Ecto neural progenitor cell (in vitro differentiated cells): ENCODE measurements at regions not wholly inside any gene's neighbourhood (a gene's known extent, or its start where the extent isn't known, plus 50 kb on each side); places are given as distances from the start of the nearest gene placed in this dataset.

Experiments
- DNase-seq: peaks from one replicate; pipeline ENCODE4 v3.0.0-alpha.2; 2018; ENCODE audit warnings: low spot score

DNA sequence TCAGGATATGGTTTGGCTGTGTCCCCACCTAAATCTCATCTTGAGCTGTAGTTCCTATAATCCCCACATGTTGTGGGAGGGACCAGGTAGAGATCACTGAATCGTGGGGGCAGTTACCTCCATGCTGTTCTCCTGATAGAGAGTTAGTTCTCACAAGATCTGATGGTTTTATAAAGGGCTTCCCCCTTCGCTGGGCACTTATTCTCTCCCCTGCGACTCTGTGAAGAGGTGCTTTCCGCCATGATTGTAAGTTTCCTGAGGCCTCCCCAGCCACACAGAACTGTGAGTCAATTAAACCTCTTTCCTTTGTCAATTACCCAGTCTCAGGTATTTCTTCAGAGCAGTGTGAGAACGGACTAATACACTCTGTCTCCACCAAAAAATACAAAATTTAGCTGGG is 291.9 kb downstream of the BCOR start:
- no peak for DNase-seq

- DNase-seq: no peak
These were observed 289.3 kb downstream of the BCOR start for GRCh38 chrX:39808471-39808917.

DNA sequence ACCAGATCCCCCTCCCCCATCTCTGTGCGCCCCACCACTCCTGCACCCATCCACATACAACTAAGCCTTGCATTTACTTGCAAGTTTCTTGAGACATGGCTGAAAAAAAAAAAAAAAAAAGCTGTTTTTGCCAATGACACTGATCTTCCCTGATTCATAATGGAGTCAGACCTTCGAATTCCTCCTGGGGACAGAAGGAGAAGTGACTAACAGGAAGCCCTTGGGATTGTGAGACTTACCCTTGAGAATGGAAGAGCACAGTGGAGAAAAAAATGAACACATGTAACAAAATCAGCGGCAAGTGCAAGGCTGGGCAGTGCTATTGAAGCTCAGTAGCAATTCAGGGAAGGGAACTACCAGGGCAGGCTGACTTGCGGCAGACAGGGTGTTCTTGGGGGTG is 288.4 kb downstream of the BCOR start:
- no peak for DNase-seq

DNA sequence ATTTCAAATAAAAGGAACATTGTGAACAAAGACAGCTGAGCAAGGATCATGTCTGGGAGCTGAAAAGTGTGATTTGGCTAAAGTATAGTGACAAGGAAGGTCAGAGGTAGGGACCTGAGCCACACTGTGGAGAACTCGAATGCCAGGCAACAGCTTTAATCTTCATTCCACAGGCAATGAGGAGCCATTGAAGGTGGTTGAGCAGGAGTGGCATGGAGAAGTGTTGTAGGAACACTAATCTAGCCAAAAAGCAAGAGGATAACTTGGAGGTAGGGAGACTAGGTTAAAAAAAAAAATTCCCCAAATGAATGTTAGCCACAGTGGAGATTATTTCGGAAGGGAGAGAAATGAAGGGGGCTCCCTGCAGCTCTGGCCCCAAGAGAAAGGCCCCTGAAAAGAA is 286.9 kb downstream of the BCOR start:
- DNase-seq: no peak

DNA sequence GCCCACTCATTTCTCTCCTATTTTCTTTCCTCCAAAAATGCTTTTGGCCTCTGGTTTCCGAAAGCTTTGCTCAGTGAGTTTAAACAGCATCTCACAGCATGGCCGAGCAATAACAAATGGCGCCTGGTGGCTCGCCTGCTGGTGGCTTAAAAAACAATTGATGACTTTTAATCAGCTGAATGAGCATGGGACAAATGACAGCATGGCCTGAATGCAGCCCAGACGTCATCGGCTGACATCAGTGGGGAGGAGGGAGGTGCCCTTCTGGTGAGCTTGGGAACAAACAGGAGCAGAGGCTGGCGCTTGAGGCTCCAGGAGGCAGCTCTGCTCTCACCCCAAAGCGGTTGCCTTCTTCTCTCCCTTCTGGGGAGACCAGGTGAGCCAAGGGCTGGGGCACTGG is 286.4 kb downstream of the BCOR start:
- DNase-seq: peak; percentile 85

GRCh38 chrX:39813631-39814277 is 284.0 kb downstream of the BCOR start:
- DNase-seq: no peak

GRCh38 chrX:39814391-39814790 is 283.4 kb downstream of the BCOR start:
- no peak for DNase-seq

GRCh38 chrX:39815631-39816030 is 282.1 kb downstream of the BCOR start:
- DNase-seq: no peak

GRCh38 chrX:39816871-39817731 is 280.7 kb downstream of the BCOR start:
- no peak for DNase-seq

DNA sequence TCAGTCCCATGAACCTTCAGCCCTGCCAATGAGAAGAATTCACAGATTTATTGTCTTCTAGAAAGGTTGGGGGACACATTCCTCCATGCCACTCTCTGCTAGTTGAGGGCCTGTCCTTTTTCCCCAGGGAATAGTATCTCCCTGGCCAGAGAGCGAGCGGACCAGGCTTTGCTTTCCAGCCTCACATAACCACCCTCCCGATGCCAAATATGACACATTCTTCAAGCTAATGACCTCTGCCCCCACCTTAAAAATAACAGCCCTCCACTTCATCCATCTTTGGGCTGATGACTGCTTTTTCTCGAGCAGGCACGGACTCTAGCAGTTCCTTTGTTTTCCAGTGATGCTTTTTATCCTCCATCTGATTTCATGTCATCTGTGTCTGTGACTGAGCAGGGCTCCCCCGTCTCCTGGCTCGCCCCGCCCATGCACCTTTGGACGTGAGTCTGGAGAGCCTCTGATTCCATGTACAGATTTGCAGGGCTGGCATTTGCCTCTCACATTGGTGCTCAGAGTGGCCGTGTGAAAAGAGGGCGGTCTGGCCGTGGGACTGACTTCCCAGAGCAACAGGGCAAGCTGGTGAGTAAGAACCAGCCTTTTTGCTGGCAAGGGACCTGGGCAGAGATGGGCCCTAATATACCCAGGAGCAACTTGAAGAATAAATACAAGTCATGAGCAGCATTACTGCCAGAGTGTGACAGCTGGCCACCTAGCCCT is 279.8 kb downstream of the BCOR start:
- DNase-seq: no peak

DNA sequence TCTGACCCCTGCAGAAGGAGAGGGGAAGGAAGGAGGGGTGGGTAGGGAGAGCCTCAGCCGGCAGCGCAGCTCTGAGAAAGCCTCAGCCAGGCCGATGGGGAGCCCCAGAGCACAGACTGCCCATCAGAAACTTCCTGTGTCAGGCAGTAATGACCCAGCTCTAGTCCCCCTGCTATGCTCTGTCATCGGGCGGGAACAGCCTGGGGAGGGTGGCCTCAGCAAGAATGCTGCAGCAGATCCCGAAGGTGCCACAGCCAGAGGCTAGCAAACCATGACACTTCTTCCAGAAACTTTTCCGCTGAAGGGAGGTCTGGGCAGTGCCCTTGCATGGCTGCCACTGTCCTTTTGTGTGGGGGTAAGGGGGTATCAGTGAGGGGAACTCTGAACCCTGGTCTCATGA is 279.0 kb downstream of the BCOR start:
- no peak for DNase-seq

DNA sequence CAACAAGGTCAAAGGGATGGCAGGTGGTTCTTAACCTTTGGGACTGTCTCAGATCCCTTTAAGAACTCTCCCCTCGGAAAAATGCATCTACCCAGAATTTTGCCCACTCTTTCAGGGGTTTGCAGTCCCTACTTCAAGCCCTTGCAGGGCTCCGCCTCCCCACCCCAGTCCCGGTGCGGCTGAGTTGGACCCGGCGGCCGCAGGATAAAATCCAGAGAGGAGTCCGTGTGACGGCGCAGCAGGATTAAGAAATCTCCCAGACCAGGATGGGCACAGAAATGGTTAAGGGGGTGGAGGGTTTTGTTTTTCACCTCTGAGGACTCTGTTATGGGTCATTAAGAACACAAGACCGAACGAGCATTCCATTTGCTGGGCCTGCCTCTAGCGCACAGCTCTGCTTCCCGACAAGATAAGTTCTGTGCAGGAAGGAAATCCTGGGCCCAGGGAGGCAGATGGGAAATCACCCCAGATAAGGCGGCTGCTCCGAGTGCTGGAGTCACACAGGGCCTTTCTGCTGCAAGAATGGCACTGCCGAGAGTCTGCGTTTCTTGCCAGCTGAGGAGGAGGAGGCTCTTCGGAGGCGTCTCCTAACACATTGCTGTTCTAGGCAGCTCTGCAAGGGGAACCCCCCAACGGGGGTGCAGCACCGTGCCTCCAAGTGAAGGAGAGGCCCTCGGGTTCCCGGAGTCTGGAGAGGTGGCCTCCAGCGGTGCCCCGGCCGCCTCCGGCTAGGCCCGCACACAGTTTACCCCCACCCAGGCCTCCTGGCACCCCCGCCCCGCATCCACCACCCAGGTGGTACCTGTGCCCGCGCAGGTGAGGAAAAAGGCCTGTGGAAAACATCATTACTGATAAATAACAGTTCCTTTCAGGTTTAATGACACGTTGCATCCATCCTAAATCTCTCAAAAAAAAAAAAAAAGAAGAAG is 277.6 kb downstream of the BCOR start:
- DNase-seq: peak; percentile 68

DNA sequence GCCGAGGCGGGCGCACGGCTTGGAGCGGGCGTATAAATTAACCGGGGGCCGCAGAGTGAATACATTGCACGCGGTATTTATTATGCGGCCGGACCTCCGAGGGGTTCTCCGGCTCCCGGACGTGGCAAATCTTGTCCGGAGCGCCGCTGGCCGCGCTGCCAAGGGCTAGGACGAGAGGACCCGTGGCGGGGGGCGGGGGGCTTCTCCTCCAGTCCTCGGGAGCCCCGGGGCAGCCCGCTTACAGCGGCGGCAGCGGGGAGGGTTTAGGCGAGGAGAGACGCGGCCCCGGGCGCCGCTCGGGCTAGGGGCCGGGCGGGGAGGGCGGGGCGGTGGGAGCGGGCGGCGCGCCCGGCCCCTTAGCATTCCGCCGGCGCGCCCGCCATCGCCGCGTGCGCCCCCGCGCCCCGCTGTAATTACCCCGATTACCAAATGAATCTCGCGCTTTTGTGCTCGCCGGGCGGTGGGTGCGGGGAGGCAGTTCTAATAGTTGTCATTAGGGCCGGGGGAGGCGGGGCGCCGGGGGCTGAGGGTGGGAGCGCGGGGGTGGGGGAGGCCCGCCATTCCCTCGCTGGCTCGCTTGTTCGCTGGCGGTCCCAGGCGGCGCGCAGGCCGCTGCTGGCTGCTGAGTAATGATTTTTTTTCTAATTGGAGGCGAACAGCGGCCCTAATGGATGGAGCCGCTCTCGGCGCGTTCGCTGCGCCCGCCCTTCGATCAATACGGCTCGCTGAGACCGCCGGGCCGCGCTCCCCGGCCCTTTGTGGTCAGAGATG is 276.6 kb downstream of the BCOR start:
- peak; percentile 81 for DNase-seq

DNA sequence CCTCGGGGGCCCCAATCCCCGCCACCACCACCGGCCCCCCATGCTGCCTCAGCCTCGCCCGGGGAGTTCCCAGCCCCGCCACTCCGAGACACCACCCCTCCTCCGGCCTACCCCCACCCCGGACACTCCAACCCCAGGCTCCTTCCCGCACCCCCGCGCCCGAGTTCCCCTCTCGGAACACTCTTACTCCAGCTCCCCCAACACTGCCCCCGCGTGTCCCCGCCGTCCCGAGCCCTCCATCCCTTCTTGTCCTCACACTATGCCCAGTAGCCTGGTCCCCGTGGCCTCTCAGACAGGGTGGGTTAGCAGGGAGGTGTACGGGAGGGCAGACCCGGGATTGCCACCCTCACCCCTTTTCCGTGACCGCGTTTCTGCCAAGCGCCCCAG is 276.1 kb downstream of the BCOR start:
- no peak for DNase-seq

GRCh38 chrX:39822133-39822748 is 275.5 kb downstream of the BCOR start:
- peak; percentile 67 for DNase-seq

DNA sequence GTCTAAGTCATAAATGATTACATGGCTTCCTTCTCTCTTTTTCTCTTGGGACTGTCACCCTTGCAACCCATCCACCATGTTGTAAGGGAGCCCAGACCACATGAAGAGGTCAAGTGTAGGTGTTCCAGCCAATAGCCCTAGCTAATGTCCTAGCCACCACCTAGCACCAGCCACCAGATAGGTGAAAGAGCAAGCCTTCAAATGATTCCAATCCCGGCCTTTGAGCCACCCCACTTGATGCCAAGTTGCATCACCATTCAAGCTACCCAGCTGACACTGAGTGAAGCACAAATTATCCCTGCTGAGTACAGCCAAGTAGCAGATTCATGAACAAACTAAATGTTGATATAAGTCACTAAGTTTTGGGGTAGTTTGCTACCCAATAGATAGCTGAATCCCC is 274.3 kb downstream of the BCOR start:
- DNase-seq: no peak

DNA sequence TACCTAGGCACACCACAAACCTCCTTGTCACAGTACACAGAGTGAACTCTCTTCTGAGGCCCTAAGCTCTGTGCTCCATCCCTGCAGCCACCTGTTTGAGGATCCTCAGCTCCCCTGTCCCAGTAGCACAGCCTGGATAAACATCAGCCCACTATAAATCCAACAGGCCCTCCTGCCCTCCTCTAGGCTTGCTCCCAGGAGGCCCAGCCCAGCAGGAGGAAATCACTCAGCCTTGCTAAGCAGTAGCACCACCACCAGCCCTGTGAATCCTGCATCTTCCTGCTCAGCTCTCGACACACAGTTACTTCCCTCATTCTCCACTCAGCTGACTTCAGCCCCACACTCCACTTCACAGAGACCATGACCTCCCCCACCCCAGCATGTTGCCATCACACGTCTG is 273.9 kb downstream of the BCOR start:
- no peak for DNase-seq

GRCh38 chrX:39826813-39827543 is 270.8 kb downstream of the BCOR start:
- DNase-seq: no peak

DNA sequence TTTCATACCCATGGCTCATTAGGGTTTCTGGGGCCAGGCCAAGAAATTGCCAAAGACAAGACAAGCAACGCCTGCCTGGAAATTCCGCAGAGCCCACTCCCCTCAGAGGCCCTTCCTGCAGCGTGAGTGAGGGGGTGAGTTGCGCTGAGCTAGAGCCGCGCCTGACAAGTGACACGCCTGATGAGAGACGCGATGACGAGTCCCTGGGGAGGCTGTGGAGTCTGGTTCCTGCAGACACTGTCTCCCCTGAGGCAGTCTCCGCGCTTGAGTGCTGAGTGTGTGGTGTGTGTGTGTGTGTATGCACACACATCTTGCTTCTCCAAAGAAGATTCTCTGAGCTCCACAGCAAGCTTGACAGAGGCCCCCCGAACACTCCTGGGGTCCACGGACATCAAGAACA is 269.8 kb downstream of the BCOR start:
- no peak for DNase-seq

GRCh38 chrX:39828971-39829370 is 268.8 kb downstream of the BCOR start:
- no peak for DNase-seq
